Neural progenitor cell (in vitro differentiated cells): ENCODE measurements at regions not wholly inside any gene's neighbourhood (a gene's known extent, or its start where the extent isn't known, plus 50 kb on each side); places are given as distances from the start of the nearest gene placed in this dataset.

ENCODE experiments used
- DNase-seq: peaks from one replicate; pipeline ENCODE4 v3.0.0-alpha.2; 2016; ENCODE audit warnings: low spot score
- H2AFZ ChIP-seq: fragments of 200-600 bp; sonication (generic); replicated peaks from 2 replicates; pipeline ENCODE4 v1.6.1; 2016; ENCODE audit warnings: antibody characterized with exemption
- H3F3A ChIP-seq: fragments of 200-600 bp; sonication (generic); 2 replicates; pipeline ENCODE4 v1.6.1; 2016; ENCODE audit warnings: antibody characterized with exemption, low read depth
- H3K27ac ChIP-seq: fragments of 200-600 bp; sonication (generic); 2 replicates; pipeline ENCODE4 v1.5.1; 2016; ENCODE audit warnings: mild to moderate bottlenecking
- H3K27me3 ChIP-seq: fragments of 200-600 bp; sonication (generic); 2 replicates; pipeline ENCODE4 v1.6.1; 2016; ENCODE audit warnings: mild to moderate bottlenecking, moderate library complexity
- H3K36me3 ChIP-seq: fragments of 200-600 bp; sonication (generic); 2 replicates; pipeline ENCODE4 v1.5.1; 2016
- H3K4me1 ChIP-seq: fragments of 200-600 bp; sonication (generic); 2 replicates; pipeline ENCODE4 v1.6.1; 2016; ENCODE audit warnings: mixed run types
- H3K4me2 ChIP-seq: fragments of 200-600 bp; sonication (generic); 2 replicates; pipeline ENCODE4 v1.6.1; 2016
- H3K4me3 ChIP-seq: fragments of 200-600 bp; sonication (generic); 2 replicates; pipeline ENCODE4 v1.5.1; 2016
- H3K79me2 ChIP-seq: fragments of 200-600 bp; sonication (generic); 2 replicates; pipeline ENCODE4 v1.6.1; 2016; ENCODE audit warnings: low read depth
- H3K9ac ChIP-seq: fragments of 200-600 bp; sonication (generic); 2 replicates; pipeline ENCODE4 v1.6.1; 2016
- H3K9me3 ChIP-seq: fragments of 200-600 bp; sonication (generic); 2 replicates; pipeline ENCODE4 v1.5.1; 2016; ENCODE audit warnings: low read depth
- H4K20me1 ChIP-seq: fragments of 200-600 bp; sonication (generic); 2 replicates; pipeline ENCODE4 v1.6.1; 2016; ENCODE audit warnings: low read depth
- H3K27ac Mint-ChIP-seq: 3 replicates; pipeline ENCODE4 v1.8.0; 2021; ENCODE audit warnings: mixed read lengths
- H3K27me3 Mint-ChIP-seq: 2 replicates; pipeline ENCODE4 v1.8.0; 2022; ENCODE audit warnings: low read depth, mild to moderate bottlenecking, inconsistent platforms, moderate library complexity, mixed read lengths; ENCODE audit not compliant: insufficient read depth
- H3K36me3 Mint-ChIP-seq: 3 replicates; pipeline ENCODE4 v1.8.0; 2021; ENCODE audit warnings: mixed read lengths
- H3K4me1 Mint-ChIP-seq: 3 replicates; pipeline ENCODE4 v1.8.0; 2021; ENCODE audit warnings: mixed read lengths
- H3K4me3 Mint-ChIP-seq: 3 replicates; pipeline ENCODE4 v1.8.0; 2021; ENCODE audit warnings: mild to moderate bottlenecking, moderate library complexity, mixed read lengths
- H3K9me3 Mint-ChIP-seq: 3 replicates; pipeline ENCODE4 v1.8.0; 2020; ENCODE audit warnings: mixed read lengths
- EZH2 ChIP-seq: fragments of 200-600 bp; sonication (generic); IDR thresholded peaks from 2 replicates; pipeline ENCODE4 v1.6.1; 2017; ENCODE audit warnings: antibody characterized with exemption, mild to moderate bottlenecking, moderate library complexity
- EZH2phosphoT487 ChIP-seq: fragments of 200-600 bp; sonication (generic); IDR thresholded peaks from 2 replicates; pipeline ENCODE4 v1.6.1; 2017; ENCODE audit warnings: antibody characterized with exemption
- TF ChIP-seq, protein P1 (sequence below): fragments of 200-600 bp; sonication (generic); IDR thresholded peaks from 2 replicates; pipeline ENCODE4 v1.5.1; 2017; ENCODE audit warnings: antibody characterized with exemption, mild to moderate bottlenecking

DNA sequence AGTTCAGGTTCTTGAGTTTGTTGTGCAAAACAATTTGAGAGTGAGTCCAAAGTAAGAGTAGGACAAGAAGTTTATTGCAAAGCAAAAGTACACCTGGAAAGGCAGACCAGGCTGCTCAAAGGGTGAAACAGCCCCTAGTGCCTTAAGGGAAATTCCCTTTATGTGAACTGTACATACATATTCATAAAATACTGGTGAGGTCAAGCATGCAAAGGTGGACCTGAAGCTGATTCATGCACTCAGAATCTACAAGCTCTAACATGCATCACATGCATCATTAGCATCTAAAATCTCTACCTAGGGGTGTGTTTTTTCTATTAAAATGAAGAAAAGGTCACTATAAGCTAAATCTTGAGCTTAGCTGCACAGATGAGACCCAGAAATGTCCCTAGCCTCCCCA lies 266.9 kb downstream of the SPATA18 start:
- Histone ChIP-seq H3K27ac (no peak overlapping the region), H3F3A (no peaks in the 10 kb centered on the region), H3K36me3 (no peaks in the 10 kb centered on the region), H2AFZ (no peak overlapping the region), H3K9ac (no peak overlapping the region), H3K9me3 (no peaks in the 10 kb centered on the region), H3K27me3 (no peaks in the 10 kb centered on the region), H3K79me2 (no peaks in the 10 kb centered on the region), H3K4me3 (no peak overlapping the region), H3K4me1 (no peaks in the 10 kb centered on the region), H3K4me2 (no peak overlapping the region), H4K20me1 (no peaks in the 10 kb centered on the region)
- no peak for DNase-seq
- TF ChIP-seq EZH2 = no peak
- no peak for TF ChIP-seq EZH2phosphoT487
- TF ChIP-seq, protein P1, sequence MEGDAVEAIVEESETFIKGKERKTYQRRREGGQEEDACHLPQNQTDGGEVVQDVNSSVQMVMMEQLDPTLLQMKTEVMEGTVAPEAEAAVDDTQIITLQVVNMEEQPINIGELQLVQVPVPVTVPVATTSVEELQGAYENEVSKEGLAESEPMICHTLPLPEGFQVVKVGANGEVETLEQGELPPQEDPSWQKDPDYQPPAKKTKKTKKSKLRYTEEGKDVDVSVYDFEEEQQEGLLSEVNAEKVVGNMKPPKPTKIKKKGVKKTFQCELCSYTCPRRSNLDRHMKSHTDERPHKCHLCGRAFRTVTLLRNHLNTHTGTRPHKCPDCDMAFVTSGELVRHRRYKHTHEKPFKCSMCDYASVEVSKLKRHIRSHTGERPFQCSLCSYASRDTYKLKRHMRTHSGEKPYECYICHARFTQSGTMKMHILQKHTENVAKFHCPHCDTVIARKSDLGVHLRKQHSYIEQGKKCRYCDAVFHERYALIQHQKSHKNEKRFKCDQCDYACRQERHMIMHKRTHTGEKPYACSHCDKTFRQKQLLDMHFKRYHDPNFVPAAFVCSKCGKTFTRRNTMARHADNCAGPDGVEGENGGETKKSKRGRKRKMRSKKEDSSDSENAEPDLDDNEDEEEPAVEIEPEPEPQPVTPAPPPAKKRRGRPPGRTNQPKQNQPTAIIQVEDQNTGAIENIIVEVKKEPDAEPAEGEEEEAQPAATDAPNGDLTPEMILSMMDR = no peak
- peaks cover 2% of the 10 kb centered on the region for H3K4me1 Mint-ChIP-seq
- H3K4me3 Mint-ChIP-seq = no peak overlapping the region
- H3K36me3 Mint-ChIP-seq = no peaks in the 10 kb centered on the region
- no peak overlapping the region for H3K27ac Mint-ChIP-seq
- H3K27me3 Mint-ChIP-seq = no peaks in the 10 kb centered on the region
- H3K9me3 Mint-ChIP-seq = peaks cover 6% of the 10 kb centered on the region

DNA sequence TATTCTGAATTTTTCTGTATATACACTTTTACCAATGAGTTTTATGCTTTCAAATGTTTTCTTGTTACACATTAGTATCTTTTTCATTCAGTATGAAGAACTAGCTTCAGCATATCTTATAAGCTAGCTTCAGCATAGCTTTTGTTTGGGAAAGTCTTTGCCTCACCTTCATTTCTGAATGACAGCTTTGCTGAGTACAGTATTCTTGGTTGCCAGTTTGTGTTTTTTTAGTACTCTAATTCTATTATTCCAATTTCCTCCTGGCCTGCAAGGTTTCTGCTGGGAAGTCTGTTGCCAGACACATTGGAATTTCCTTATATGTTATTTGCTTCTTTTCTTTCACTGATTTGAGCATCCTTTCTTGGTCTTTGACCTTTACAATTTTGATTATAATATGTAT lies 278.8 kb downstream of the SPATA18 start:
- H3K36me3 ChIP-seq = no peaks in the 10 kb centered on the region
- Mint-ChIP-seq H3K4me1 (no peaks in the 10 kb centered on the region), H3K4me3 (no peak overlapping the region), H3K9me3 (peaks cover 26% of the 10 kb centered on the region), H3K27ac (no peak overlapping the region), H3K36me3 (no peaks in the 10 kb centered on the region), H3K27me3 (no peaks in the 10 kb centered on the region)
- peaks cover 13% of the 10 kb centered on the region for H3K9me3 ChIP-seq
- no peaks in the 10 kb centered on the region for H3K79me2 ChIP-seq
- TF ChIP-seq EZH2 (no peak), EZH2phosphoT487 (no peak)
- TF ChIP-seq, protein P1 = no peak
- no peaks in the 10 kb centered on the region for H3K27me3 ChIP-seq
- no peaks in the 10 kb centered on the region for H3K4me1 ChIP-seq
- H3K4me2 ChIP-seq = no peak overlapping the region
- no peaks in the 10 kb centered on the region for H3F3A ChIP-seq
- no peaks in the 10 kb centered on the region for H4K20me1 ChIP-seq
- no peak for DNase-seq
- H2AFZ ChIP-seq = no peak overlapping the region
- H3K27ac ChIP-seq = no peak overlapping the region
- H3K4me3 ChIP-seq = no peak overlapping the region
- H3K9ac ChIP-seq = no peak overlapping the region

DNA sequence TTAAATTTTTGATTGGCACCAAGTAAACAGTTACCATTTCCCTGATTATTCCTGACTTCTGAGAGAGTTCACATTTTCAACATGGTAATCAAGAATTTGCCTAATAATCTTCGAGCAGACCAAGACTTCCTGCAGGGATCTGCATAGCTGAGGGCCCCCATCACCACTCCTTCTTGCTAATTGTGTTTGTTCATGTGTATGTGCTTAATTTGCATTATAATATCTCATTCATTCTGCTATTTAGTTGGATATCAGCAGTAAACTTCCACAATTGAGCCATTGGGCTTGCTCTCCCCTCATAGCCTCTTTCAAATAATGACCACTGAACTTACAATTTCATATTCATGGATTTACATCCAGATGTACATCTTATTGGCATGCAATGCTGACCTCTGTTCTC lies 292.5 kb downstream of the SPATA18 start:
- no peaks in the 10 kb centered on the region for H3K27me3 ChIP-seq
- H3K4me3 ChIP-seq = no peak overlapping the region
- no peak overlapping the region for H3K27ac ChIP-seq
- Mint-ChIP-seq H3K27me3 (peaks cover 6% of the 10 kb centered on the region), H3K4me3 (no peak overlapping the region), H3K9me3 (peaks cover 6% of the 10 kb centered on the region), H3K36me3 (peaks cover 1% of the 10 kb centered on the region), H3K27ac (no peak overlapping the region), H3K4me1 (no peaks in the 10 kb centered on the region)
- H3F3A ChIP-seq = no peaks in the 10 kb centered on the region
- H2AFZ ChIP-seq = no peak overlapping the region
- H3K9me3 ChIP-seq = no peaks in the 10 kb centered on the region
- H3K4me2 ChIP-seq = no peak overlapping the region
- no peaks in the 10 kb centered on the region for H4K20me1 ChIP-seq
- no peaks in the 10 kb centered on the region for H3K36me3 ChIP-seq
- H3K9ac ChIP-seq = no peak overlapping the region
- DNase-seq = no peak
- TF ChIP-seq, protein P1 = no peak
- no peak for TF ChIP-seq EZH2
- H3K4me1 ChIP-seq = no peaks in the 10 kb centered on the region
- no peaks in the 10 kb centered on the region for H3K79me2 ChIP-seq

DNA sequence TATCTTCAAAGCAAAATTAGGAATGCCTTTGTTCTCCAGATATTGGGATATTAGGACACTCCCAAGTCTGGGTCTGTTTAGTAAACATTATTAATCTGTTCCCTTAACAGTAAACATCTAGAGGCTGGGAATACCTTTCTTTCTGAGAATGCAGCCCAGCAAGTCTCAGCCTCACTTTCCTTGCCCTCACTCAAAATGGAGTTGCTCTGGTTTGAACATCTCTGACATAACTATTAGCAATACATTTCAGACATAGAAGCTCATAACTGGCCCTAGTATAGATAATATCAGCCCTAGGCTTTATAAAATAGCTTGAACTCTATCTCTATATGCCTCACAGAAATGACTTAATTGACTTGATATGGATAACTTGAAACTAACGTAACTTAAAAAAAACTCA lies 299.8 kb downstream of the SPATA18 start:
- TF ChIP-seq, protein P1 = no peak
- no peak for TF ChIP-seq EZH2
- TF ChIP-seq EZH2phosphoT487 = no peak
- H3K36me3 Mint-ChIP-seq = no peaks in the 10 kb centered on the region
- H3F3A ChIP-seq = no peaks in the 10 kb centered on the region
- H3K9ac ChIP-seq = no peak overlapping the region
- H3K79me2 ChIP-seq = no peaks in the 10 kb centered on the region
- no peak overlapping the region for H2AFZ ChIP-seq
- no peaks in the 10 kb centered on the region for H3K27me3 Mint-ChIP-seq
- H3K9me3 ChIP-seq = no peaks in the 10 kb centered on the region
- H3K9me3 Mint-ChIP-seq = no peaks in the 10 kb centered on the region
- no peak overlapping the region for H3K4me3 Mint-ChIP-seq
- H3K27me3 ChIP-seq = no peaks in the 10 kb centered on the region
- H3K4me2 ChIP-seq = no peak overlapping the region
- no peaks in the 10 kb centered on the region for H3K36me3 ChIP-seq
- H4K20me1 ChIP-seq = no peaks in the 10 kb centered on the region
- no peak for DNase-seq
- no peak overlapping the region for H3K27ac Mint-ChIP-seq
- H3K4me1 Mint-ChIP-seq = peaks cover 2% of the 10 kb centered on the region
- no peaks in the 10 kb centered on the region for H3K4me1 ChIP-seq
- no peak overlapping the region for H3K27ac ChIP-seq
- H3K4me3 ChIP-seq = no peak overlapping the region
